HUES64 (cell line): ENCODE measurements at regions not wholly inside any gene's neighbourhood (a gene's known extent, or its start where the extent isn't known, plus 50 kb on each side); places are given as distances from the start of the nearest gene placed in this dataset.

Source experiments
- H3K27ac ChIP-seq: 2 replicates; pipeline ENCODE4 v1.7.0; 2013; ENCODE audit warnings: low read depth, low read length, inconsistent platforms
- H3K27me3 ChIP-seq: 2 replicates; pipeline ENCODE4 v1.6.1; 2013; ENCODE audit warnings: mild to moderate bottlenecking, low read length; ENCODE audit not compliant: insufficient read depth
- H3K36me3 ChIP-seq: 2 replicates; pipeline ENCODE4 v1.6.1; 2013; ENCODE audit warnings: mild to moderate bottlenecking, low read length; ENCODE audit not compliant: insufficient read depth
- H3K4me1 ChIP-seq: 2 replicates; pipeline ENCODE4 v1.6.1; 2013; ENCODE audit warnings: mild to moderate bottlenecking, low read length, moderate library complexity; ENCODE audit not compliant: insufficient read depth
- H3K4me3 ChIP-seq: 2 replicates; pipeline ENCODE4 v1.5.1; 2013; ENCODE audit warnings: mild to moderate bottlenecking, low read length, moderate library complexity
- H3K9ac ChIP-seq: 2 replicates; pipeline ENCODE4 v1.6.1; 2013; ENCODE audit warnings: mild to moderate bottlenecking, low read depth, low read length
- H3K9me3 ChIP-seq: 2 replicates; pipeline ENCODE4 v1.6.1; 2013; ENCODE audit warnings: low read depth, low read length; ENCODE audit not compliant: insufficient read depth
- WGBS: fragments of 150-250, 120-280 bp; methylation state at CpG from one replicate; pipeline ENCODE4 v1.1.7; 2013; ENCODE audit warnings: missing lambda C conversion rate; 5-methylcytosine and 5-hydroxymethylcytosine counted together

DNA sequence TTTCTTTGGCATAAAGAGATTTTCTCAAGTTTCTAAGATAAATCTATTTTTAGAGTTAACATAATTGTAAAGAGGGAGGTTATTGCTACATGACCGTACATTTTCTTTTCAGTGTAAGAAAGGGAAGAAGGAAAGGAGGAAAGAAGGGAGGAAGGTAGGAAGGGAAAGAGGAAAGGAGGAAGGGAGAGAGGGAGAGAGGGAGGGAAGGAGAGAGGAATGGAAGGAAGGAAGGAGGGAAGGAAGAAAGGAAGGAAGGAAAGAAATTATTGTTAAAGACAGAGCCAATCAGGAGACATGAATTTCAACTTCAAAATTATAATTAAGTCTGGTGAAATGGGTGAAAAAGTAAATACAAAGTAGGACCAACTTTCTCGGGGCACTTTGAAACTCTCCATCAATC, 197.6 kb downstream of the SNCA start:
- Histone ChIP-seq H3K27ac (no peak overlapping the region), H3K9me3 (no peaks in the 10 kb centered on the region)
- WGBS: 97% methylated on average over 1 of the region's 2 CpGs

DNA sequence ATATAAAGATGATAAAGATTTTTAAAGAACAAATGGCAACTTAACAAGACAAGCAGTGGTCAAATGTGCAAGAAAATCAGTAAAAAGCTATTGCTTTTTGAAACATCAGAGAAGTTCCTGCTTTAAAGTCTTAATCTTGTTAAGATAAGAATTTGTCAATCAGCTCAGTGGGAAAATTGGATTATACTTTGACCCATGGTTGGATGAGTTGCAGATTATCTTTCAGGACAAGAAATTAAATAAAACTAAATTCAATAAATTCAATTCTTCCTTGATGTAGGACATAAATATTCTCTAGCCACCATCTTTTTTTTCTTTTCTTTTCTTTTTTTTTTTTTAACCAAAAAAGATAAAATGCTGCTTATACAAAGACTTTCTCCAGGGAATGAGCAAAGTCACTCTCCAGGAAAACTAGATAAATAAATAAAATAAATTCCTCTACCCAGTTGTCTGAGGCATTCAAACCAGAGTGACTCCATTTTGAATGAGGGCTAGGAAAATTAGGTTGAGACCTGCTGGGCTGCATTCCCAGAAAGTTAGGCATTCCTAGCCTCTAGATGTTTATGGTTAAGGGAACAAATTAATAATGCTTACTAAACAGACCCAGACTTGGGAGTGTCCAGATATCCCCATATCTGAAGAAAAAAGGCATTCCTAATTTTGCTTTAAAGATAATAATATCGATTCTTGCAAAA, 211.2 kb downstream of the SNCA start:
- H3K4me1 ChIP-seq: no peaks in the 10 kb centered on the region
- H3K4me3 ChIP-seq: no peak overlapping the region
- H3K27ac ChIP-seq: no peak overlapping the region
- WGBS: no CpG with 5 or more reads among the region's 1 CpG
- no peak overlapping the region for H3K9ac ChIP-seq
- H3K27me3 ChIP-seq: no peaks in the 10 kb centered on the region
- H3K9me3 ChIP-seq: no peaks in the 10 kb centered on the region
- H3K36me3 ChIP-seq: no peaks in the 10 kb centered on the region

More for the DNA sequence above, 197.6 kb downstream of the SNCA start:
- no peaks in the 10 kb centered on the region for H3K36me3 ChIP-seq
- no peak overlapping the region for H3K4me3 ChIP-seq
- H3K27me3 ChIP-seq: peaks cover 3% of the 10 kb centered on the region; the same call in 1 of the 2 replicates
- no peak overlapping the region for H3K9ac ChIP-seq
- 0 out of 2 replicates have a peak, but pooled peaks cover 3% of the 10 kb centered on the region for H3K4me1 ChIP-seq

DNA sequence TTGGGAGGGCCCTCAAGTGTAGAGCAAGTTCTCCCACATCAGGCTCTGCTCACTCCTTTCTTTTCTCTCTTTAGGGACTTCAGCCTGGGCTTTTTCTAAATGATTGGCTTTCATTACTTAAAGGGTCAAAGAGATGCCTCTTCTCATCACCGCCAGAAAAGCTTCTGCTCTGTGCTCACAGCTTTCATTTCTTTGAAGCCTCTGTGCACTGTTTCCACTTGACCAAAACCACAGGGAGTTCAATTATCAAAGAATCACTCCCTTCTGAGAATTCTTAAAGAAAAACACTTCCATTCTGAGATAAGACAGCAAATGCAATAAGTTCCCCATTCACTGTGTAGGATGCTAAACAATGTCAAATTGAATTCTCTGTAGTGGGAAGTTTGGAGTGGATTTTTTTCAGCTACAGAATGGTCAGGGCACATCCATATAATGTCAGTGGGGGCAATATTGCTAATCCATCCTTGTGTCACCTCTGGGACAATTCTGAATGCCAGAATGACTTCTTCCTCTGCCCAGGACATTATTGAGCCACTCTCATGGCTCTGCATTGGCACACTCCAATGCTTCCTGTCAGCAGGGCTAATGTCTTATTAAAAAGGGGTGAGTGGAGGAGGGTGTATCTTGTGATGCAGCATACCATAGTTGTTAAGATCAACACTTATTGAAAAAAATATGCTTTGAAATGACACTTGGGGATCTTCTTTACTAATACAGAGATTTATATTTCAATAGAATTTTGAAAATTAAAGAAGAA, 217.6 kb downstream of the SNCA start:
- WGBS: 81% methylated on average over 1 of the region's 1 CpG
- H3K4me1 ChIP-seq: no peaks in the 10 kb centered on the region
- no peaks in the 10 kb centered on the region for H3K27me3 ChIP-seq
- H3K4me3 ChIP-seq: no peak overlapping the region
- no peak overlapping the region for H3K9ac ChIP-seq
- H3K9me3 ChIP-seq: no peaks in the 10 kb centered on the region
- no peak overlapping the region for H3K27ac ChIP-seq
- no peaks in the 10 kb centered on the region for H3K36me3 ChIP-seq

DNA sequence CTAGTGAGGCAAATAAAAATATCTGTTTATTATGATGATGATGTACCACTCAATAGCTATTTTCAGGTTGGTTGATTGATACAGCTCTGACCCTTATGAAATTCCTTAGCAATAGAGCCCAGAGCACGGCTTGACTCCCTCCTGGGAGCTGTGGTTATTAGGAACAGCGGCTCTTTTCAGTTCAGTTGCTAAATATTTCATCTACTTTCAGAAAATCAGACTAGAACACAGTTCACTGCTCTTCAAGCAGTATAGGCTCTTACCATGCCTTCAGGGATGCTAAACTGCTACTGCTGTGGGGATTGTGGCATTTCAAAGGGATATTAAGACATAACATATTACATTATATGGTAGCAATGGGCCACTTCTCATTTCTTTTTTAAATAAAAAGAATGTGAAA, 218.8 kb downstream of the SNCA start:
- Histone ChIP-seq H3K36me3 (no peaks in the 10 kb centered on the region), H3K9me3 (no peaks in the 10 kb centered on the region), H3K4me3 (no peak overlapping the region), H3K27me3 (no peaks in the 10 kb centered on the region), H3K4me1 (no peaks in the 10 kb centered on the region), H3K27ac (no peak overlapping the region), H3K9ac (no peak overlapping the region)
- 97% methylated on average over 2 of the region's 2 CpGs for WGBS

DNA sequence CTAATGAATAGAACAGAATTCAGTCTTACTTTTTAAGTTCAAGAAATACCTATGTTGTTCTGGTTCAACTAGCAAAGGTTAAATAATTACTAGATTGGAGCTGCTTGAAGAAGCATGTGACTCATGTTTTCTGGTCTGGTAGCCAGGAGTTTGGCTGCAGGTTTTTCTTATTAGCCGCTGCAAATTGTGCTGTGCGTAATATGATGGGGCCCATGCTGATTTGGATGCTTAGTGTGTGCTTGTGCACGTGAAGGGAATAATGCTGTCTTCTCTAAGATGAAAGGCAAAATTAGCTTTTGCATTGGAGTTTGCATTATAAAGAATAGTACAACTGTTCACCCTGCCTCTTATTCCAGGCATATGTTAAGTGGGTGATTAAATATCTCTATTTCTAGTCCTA, 219.6 kb downstream of the SNCA start:
- Histone ChIP-seq H3K27ac (no peak overlapping the region), H3K27me3 (no peaks in the 10 kb centered on the region), H3K4me3 (no peak overlapping the region), H3K9ac (no peak overlapping the region), H3K4me1 (no peaks in the 10 kb centered on the region), H3K9me3 (no peaks in the 10 kb centered on the region), H3K36me3 (no peaks in the 10 kb centered on the region)
- 73% methylated on average over 3 of the region's 3 CpGs for WGBS

DNA sequence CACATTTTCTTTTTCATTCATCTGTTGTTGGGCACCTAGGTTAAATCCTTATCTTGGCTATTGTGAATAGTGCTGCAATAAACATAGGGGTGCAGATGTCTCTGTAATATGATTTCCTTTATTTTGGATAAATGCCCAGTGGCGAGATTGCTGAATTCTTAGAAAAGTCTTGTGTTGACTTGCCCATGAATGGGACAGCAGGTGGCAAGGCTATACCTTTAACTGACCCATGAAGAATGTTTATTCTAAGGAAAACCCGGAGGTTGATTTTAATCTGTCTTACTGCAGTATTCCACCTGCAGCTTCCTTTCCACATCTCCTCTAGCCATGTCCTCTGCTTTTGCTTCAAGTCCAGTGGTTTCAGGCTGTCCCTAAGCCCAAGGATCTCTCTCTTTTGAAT, 220.6 kb downstream of the SNCA start:
- Histone ChIP-seq H3K9me3 (no peaks in the 10 kb centered on the region), H3K27ac (no peak overlapping the region), H3K36me3 (no peaks in the 10 kb centered on the region), H3K9ac (no peak overlapping the region), H3K4me1 (no peaks in the 10 kb centered on the region), H3K27me3 (no peaks in the 10 kb centered on the region), H3K4me3 (no peak overlapping the region)
- WGBS: 89% methylated on average over 2 of the region's 2 CpGs

DNA sequence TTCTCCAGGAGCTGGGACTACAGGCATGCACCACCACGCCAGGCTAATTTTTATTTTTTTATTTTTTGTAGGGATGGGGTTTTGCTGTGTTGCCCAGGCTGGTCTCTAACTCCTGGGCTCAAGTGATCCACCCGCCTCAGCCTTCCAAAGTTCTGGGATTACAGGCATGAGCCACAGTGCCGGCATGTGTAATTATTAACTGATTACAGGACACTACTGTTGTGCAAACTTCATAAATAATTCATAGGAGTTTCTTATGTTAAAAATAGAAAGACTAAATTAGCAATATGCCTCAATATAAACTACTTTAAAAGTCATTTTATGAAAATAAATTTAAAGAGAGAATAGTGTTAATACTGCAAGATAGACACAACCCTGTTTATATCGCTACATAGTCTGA, 221.9 kb downstream of the SNCA start:
- Histone ChIP-seq H3K4me1 (no peaks in the 10 kb centered on the region), H3K4me3 (no peak overlapping the region), H3K27me3 (no peaks in the 10 kb centered on the region), H3K27ac (no peak overlapping the region), H3K9me3 (no peaks in the 10 kb centered on the region), H3K9ac (no peak overlapping the region), H3K36me3 (no peaks in the 10 kb centered on the region)
- 90% methylated on average over 2 of the region's 4 CpGs for WGBS

DNA sequence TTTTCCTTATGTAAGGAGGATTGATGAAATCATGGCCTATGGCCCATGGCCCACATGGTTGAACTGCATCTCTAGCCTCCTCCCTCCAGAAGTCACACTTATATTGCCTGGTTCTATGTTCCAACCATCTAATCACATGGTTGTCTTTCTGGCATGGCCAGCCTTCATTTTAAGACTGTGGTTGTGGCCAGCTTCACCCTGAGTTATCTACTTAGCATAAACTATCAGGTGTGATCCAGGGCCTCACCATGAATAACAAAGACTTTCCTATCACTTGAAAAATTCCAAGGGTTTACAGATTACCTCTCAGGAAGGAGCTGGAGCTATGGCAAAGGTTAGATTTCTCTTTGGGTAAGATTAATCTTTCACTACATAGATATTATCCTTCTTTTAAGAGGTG, 222.8 kb downstream of the SNCA start:
- Histone ChIP-seq H3K27ac (no peak overlapping the region), H3K27me3 (no peaks in the 10 kb centered on the region), H3K9me3 (no peaks in the 10 kb centered on the region), H3K36me3 (no peaks in the 10 kb centered on the region), H3K9ac (no peak overlapping the region), H3K4me3 (no peak overlapping the region), H3K4me1 (no peaks in the 10 kb centered on the region)

DNA sequence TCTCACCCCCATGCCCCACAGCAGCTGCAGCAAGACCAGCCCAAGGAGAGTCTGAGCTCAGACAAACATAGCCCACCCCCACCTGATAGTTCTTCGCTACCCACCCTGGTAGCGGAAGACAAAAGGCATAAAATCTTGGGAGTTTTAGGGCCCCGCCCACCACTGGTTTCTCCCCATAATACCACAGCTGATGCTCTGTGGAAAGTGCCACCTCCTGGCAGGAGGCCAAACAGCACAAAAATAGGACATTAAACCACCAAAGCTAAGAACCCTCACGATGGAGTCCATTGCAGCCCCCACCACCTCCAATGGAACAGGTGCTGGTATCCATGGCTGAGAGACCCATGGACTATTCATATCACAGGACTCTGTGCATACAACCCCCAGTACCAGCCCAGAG, 226.7 kb downstream of the SNCA start:
- 95% methylated on average over 4 of the region's 4 CpGs for WGBS
- Histone ChIP-seq H3K4me3 (no peak overlapping the region), H3K4me1 (no peaks in the 10 kb centered on the region), H3K27me3 (no peaks in the 10 kb centered on the region), H3K36me3 (no peaks in the 10 kb centered on the region), H3K27ac (no peak overlapping the region), H3K9ac (no peak overlapping the region), H3K9me3 (no peaks in the 10 kb centered on the region)

DNA sequence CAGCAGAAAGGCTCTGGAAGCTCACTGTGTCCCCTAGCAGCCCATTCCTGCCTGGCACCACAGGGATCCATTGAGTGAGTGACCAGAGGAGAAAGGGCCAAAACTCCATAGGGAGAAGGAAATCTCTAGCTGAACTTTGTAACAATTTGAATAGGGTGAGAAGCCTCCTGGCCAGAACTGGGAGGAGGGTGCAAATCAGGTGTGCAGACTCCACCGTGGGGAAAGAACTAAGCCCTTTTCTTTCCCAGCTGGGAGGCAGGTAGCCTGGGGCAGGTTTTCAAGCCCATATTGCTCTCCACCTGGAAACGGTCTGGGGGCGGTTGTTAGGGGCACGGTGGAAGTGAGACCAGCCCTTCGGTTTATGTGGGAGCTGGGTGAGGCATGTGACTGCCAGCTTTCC, 227.2 kb downstream of the SNCA start:
- WGBS: 81% methylated on average over 5 of the region's 5 CpGs
- Histone ChIP-seq H3K4me1 (no peaks in the 10 kb centered on the region), H3K4me3 (no peak overlapping the region), H3K9ac (no peak overlapping the region), H3K27me3 (no peaks in the 10 kb centered on the region), H3K36me3 (no peaks in the 10 kb centered on the region), H3K27ac (no peak overlapping the region), H3K9me3 (no peaks in the 10 kb centered on the region)

DNA sequence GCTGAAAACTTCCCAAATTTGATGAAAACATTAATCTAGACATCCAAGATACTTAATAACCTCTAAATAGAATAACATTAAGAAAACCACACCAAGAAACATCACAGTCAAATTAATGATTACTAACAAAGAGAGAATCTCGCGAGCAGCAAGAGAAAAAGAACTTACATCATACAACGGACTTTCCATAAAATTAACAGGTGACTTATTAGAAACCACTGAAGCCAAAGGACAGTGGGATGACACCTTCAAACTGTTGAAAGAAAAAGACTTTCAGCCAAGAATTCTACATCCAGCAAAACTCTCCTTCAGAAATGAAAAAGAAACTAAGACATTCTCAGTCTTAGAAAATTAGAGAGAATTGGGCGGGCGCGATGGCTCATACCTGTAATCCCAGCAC, 232.0 kb downstream of the SNCA start:
- 91% methylated on average over 6 of the region's 6 CpGs for WGBS
- Histone ChIP-seq H3K36me3 (no peaks in the 10 kb centered on the region), H3K4me3 (no peak overlapping the region), H3K9ac (no peak overlapping the region), H3K27me3 (no peaks in the 10 kb centered on the region), H3K9me3 (no peaks in the 10 kb centered on the region), H3K27ac (no peak overlapping the region), H3K4me1 (no peaks in the 10 kb centered on the region)
